GM19324 (cell line): ENCODE measurements at regions not wholly inside any gene's neighbourhood (a gene's known extent, or its start where the extent isn't known, plus 50 kb on each side); places are given as distances from the start of the nearest gene placed in this dataset.

ENCODE experiments used
- ATAC-seq: cut with Tn5 transposase; IDR thresholded peaks from one replicate; pipeline ENCODE4 v1.9.1; 2021; ENCODE audit warnings: mild to moderate bottlenecking, moderate library complexity; ENCODE audit not compliant: unreplicated experiment, low FRiP score

GRCh38 chr3:111244760-111245159 is 173.1 kb downstream of the NECTIN3 start:
- no peak for ATAC-seq

- ATAC-seq, result no peak
These were observed 175.5 kb downstream of the NECTIN3 start for GRCh38 chr3:111246967-111247760.

GRCh38 chr3:111248406-111248805 is 176.8 kb downstream of the NECTIN3 start:
- no peak for ATAC-seq

GRCh38 chr3:111249421-111249820 is 177.8 kb downstream of the NECTIN3 start:
- ATAC-seq, result no peak

DNA sequence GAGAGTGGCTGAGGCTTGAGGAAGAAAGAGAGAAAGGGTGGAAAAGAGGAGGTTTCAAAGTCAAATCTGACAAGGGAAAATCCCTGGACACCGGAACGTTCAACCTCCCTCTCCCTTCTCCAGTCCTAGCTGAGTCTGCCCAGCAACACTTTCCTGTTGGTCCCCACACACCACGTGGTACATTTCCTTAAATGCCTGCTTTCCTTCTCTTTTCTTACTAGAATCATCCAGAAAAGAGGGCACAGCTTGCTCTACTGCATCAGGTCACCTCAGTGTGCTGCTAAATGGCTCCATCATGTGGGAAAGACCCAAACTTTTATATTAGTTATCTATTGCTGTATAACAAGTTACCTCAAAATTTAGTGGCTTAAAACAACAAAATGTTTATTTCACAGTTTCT is 181.2 kb downstream of the NECTIN3 start:
- no peak for ATAC-seq

DNA sequence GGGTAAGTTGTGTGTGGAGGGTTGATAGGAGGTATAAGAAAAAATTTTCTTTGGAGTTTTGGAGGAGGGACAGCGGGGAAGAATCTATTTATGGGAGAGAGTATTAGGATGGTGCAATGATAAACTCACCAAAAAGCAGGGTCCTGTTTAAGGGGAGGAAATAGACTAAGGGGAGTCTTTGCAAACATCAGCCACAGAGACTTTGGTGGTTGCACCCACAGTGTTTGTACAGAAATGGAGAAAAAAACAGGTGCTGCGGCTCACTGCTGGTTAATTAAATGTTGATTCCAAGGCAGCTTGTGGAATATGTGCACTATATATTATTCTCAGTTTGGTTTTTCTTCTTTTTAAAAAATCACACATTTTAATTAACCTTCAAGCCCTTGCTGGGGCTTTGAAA is 182.1 kb downstream of the NECTIN3 start:
- ATAC-seq, result no peak

GRCh38 chr3:111260878-111261277 is 189.3 kb downstream of the NECTIN3 start:
- ATAC-seq, result no peak

DNA sequence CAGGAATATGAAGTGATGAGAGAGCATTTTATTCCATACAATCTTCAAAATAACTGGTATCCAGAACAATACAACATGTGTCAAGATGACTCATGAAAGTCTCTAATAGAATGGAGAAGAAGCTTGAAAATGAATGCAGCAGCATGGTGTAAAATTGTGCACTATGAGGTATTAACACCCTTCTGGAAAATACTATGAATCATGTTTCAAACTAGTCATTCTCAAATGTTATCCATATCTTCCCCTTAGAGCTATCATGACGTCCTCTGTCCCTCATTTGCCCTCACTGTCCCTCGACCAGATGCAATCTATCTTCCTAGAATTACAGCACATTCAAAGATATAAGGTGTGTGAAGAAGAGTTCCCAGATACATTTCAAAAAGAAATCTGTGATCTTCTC is 198.2 kb downstream of the NECTIN3 start:
- no peak for ATAC-seq

DNA sequence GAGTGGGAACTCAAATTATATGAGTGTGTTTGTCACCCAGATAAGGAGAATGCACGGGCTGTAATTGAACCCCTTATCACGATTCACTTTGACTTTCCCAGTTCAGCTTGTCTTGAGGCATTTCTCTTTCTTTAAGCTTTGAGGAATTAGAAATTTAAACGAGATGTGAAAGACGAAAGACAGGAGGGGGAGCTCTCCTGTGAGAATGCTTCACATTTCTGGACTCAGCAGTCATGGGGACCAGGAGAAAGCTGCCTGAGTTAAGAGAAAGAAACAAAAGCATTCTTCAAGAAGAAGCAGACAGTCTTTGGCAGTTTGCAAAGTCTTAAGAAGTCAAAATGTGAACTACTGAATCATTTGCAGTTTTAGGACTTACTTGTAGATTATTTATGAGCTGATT is 205.6 kb downstream of the NECTIN3 start:
- no peak for ATAC-seq

DNA sequence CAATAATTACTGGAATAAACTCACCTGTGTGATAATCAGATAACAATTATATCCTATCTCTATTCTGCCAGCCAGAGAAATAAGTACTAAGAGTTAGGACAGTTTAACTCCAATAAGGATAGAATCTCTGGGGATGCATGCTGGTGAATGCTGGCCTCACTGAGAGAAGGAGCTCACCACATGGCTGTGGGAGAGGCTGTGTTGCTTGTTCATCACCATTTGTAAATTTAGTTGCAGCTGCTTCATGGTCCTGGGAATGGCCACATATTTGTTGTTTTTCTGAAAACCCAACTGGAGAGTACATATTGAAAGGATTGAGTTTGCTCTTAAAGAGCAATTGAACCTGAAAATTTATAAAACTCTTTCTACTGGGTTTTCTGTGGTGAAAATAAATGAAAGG is 207.3 kb downstream of the NECTIN3 start:
- no peak for ATAC-seq

GRCh38 chr3:111282024-111282423 is 210.4 kb downstream of the NECTIN3 start:
- ATAC-seq, result no peak

- no peak for ATAC-seq
These were observed 211.5 kb downstream of the NECTIN3 start for GRCh38 chr3:111283165-111283564.

DNA sequence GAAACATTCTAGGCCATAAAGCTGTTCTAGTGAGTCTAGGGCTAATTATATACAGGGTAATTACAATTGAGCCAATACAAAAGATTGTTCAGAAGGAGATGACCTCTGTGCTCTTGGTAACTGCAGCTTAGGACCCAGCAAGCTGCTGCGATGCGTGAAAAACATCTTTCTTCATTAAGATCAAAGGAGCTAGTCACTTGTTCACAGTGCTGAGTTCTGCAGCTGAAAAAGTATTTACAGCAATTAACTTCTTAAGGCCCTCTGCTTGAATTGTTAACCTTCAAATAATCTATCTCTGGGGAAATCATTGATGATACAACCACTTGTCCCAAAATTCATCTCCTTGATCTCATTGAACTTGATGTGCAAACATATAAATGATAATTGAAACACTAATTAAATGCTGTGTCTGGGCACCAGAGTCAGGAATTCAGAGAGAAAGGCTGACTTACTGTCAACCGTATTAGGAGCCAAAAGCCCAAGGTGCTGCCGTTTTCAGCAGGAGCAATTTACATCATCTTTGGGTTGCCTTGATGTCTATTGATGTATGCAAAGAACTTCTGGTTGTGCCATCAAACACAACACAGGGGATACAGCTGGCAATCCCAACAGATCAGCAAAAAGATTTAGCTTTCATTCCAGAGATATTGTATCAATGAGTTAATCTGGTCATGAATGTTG is 213.0 kb downstream of the NECTIN3 start:
- no peak for ATAC-seq

GRCh38 chr3:111285184-111285538 is 213.5 kb downstream of the NECTIN3 start:
- ATAC-seq, result no peak

DNA sequence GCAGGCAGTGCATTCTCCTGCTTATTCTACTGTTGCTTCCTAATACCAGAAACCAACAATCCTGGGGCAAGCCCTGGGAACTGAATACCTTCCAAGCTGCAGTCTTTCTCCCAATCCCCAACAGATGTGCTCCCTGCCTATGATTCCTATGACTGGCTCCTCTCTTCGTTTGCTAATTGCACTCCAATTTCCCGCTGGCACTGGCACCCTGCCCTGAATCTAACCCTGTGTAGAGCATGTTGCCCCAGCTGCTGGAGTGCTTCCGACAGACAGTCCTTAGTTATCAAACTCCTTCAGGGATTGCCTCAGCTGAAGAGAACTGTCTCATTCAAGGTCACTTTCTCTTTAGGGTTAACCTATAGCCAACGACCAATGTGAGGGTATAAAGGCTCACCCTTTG is 214.1 kb downstream of the NECTIN3 start:
- no peak for ATAC-seq

GRCh38 chr3:111286746-111287145 is 215.1 kb downstream of the NECTIN3 start:
- no peak for ATAC-seq

DNA sequence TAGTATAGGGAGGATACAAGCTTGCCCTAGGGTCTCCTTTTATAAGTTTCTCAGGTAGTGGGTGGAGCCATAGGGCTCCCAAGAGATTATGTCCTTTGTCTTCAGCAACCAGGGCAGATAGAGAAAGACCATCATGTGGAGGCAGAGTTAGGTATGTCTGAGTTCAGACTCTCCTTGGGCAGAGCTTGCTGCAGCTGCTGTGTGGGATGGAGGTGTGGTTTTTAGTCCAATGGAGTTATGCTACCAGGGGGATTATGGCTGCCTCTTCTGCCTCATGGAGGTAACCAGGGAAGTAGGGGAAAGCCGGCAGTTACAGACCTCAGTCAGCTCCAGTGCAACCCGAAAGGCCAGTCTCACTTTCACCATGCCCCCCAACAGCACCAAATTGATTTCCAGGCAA is 220.5 kb downstream of the NECTIN3 start:
- ATAC-seq, result no peak

GRCh38 chr3:111299192-111299615 is 227.6 kb downstream of the NECTIN3 start:
- no peak for ATAC-seq

DNA sequence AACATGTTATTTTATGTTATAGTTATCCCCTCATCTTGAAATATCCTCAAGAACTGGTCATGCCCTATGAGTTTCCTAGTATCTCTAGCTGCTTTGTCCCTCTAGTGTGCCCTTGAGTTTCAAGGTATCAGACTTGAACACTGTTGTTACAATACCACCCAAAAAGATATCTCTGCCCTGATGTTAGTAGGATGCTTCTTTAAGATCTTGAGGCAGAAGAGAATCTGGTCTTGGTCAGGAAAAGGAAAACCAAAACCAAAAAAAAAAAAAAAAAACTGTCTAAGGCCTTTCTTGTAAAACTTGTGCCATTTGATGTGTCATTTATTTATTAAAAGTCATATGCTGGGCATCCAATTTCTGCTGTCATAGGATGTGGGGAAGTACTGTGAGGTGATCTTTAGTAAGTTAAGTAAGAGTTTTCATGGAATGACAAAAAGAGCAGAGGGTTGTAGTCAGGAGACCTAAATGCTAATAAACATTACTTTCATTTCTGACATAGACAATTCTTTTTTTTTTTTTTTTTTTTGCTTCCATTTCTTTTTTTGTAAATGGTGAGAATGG is 229.7 kb downstream of the NECTIN3 start:
- no peak for ATAC-seq

- ATAC-seq, result no peak
These were observed 230.4 kb downstream of the NECTIN3 start for GRCh38 chr3:111302063-111302462.

DNA sequence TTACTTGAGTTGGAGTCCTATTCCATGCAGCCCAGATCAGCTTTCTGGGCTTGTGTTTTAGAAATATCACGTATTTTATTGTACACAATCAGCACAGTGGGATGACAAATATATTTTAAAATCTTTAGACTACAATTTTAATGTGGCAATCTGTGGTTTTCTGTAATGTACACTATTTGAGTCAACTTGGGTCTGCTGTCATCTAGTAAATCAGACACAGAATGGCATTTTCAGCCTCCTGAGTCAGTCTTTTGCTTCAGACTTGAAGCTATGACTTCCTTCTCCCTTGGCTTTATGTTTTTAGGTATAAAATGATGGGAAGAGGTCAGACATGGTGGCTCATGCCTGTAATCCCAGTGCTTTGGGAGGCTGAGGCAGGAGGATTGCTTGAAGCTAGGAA is 232.1 kb downstream of the NECTIN3 start:
- no peak for ATAC-seq

DNA sequence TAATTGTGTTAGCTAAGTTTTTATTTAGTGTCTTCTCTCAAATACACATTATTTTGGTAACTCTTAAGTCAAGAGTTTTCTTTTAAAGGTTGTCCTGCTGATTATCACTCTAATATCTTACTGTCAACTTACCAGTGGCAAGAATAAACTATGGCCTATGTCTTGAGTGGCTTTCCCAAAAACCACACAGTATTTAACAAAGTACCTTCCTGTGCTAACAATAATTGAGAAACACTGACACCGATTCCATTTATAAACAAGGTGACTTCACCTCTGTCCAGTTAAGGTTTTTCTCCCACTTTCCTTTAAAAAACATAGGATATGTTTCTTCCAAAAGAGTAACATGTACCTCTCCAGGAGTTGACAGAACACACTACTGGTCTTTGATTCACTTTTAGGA is 234.3 kb upstream of the CD96 start:
- ATAC-seq, result no peak
